Nephron progenitor cell (in vitro differentiated cells): ENCODE measurements at regions not wholly inside any gene's neighbourhood (a gene's known extent, or its start where the extent isn't known, plus 50 kb on each side); places are given as distances from the start of the nearest gene placed in this dataset.
"Not testable (repeated sequence)": the region's sequence is repeated elsewhere in the genome, so short reads cannot be mapped to it uniquely, and the experiment has no call there.

ENCODE experiments used
- DNase-seq: peaks from one replicate; pipeline ENCODE4 v3.0.0; 2021
- H3K27ac Mint-ChIP-seq: 2 replicates; pipeline ENCODE4 v1.8.0; 2021; ENCODE audit warnings: mild to moderate bottlenecking, moderate library complexity, mixed read lengths
- H3K27me3 Mint-ChIP-seq: 2 replicates; pipeline ENCODE4 v1.8.0; 2021; ENCODE audit warnings: mild to moderate bottlenecking, low read depth, mixed read lengths; ENCODE audit not compliant: poor library complexity
- H3K36me3 Mint-ChIP-seq: 2 replicates; pipeline ENCODE4 v1.8.0; 2021; ENCODE audit warnings: low read depth, mixed read lengths
- H3K4me1 Mint-ChIP-seq: 2 replicates; pipeline ENCODE4 v1.8.0; 2021; ENCODE audit warnings: mixed read lengths
- H3K4me3 Mint-ChIP-seq: 2 replicates; pipeline ENCODE4 v1.8.0; 2021; ENCODE audit warnings: mild to moderate bottlenecking, moderate library complexity, mixed read lengths
- H3K9me3 Mint-ChIP-seq: 2 replicates; pipeline ENCODE4 v1.8.0; 2021; ENCODE audit warnings: mild to moderate bottlenecking, moderate library complexity, mixed read lengths
- TF ChIP-seq, protein P1 (sequence below): fragments of 200-600 bp; sonication (generic); IDR thresholded peaks from 2 replicates; pipeline ENCODE4 v1.5.0; 2021; ENCODE audit warnings: antibody characterized with exemption

DNA sequence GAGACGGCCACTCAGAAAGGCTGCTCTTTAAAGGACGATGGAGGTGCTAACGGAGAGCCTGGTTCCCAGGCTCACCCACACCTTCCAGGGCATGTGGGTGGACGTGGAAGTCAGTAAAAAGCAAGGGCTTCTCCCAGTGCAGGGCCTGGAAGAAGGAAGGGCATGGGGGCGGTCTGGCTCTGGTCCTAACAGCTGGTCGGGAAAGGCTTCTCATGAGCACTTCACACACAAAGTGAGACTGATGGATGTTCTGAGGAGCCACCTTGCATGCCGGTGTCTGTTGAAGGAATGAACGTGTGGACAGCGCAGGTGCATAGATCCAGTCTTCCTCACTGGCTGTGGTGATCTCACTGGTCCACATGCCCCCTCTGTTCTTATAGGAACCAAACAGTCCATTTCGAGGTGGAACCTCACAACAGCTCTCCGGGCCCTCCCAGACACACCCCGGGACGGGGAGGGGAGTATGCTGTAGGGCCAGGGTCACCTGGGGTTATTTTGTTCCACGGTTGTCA lies 90.6 kb upstream of the UXS1 start:
- DNase-seq = no peak
- Mint-ChIP-seq H3K27me3 (peaks cover 2% of the 10 kb centered on the region), H3K4me3 (no peak overlapping the region), H3K27ac (peak overlapping the region; percentile 32), H3K4me1 (peaks cover 46% of the 10 kb centered on the region), H3K9me3 (peaks cover 3% of the 10 kb centered on the region), H3K36me3 (no peaks in the 10 kb centered on the region)
- TF ChIP-seq, protein P1, sequence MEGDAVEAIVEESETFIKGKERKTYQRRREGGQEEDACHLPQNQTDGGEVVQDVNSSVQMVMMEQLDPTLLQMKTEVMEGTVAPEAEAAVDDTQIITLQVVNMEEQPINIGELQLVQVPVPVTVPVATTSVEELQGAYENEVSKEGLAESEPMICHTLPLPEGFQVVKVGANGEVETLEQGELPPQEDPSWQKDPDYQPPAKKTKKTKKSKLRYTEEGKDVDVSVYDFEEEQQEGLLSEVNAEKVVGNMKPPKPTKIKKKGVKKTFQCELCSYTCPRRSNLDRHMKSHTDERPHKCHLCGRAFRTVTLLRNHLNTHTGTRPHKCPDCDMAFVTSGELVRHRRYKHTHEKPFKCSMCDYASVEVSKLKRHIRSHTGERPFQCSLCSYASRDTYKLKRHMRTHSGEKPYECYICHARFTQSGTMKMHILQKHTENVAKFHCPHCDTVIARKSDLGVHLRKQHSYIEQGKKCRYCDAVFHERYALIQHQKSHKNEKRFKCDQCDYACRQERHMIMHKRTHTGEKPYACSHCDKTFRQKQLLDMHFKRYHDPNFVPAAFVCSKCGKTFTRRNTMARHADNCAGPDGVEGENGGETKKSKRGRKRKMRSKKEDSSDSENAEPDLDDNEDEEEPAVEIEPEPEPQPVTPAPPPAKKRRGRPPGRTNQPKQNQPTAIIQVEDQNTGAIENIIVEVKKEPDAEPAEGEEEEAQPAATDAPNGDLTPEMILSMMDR = no peak

DNA sequence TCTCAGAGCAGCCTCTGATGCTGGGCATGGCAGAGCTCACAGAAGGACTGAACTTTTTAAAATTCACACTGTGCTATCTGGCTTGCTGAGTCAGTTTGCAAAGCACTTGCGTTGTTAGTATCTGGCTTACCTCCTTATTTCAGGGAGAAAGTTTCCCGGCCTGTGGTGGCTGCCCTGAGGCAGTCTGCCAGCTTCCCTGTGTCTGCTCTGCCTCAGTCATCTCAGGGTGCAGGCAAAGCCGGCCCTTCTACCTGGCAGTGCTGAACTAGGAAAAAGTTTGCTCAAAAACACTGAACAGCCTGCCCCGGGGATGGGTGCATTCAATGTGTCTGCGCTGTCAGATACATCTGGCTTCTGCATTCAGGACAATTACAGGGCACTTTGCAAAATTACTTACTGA lies 90.2 kb upstream of the UXS1 start:
- no peak for DNase-seq
- Mint-ChIP-seq H3K27ac (peak overlapping the region; percentile 32), H3K9me3 (peaks cover 3% of the 10 kb centered on the region), H3K36me3 (no peaks in the 10 kb centered on the region), H3K4me3 (no peak overlapping the region), H3K27me3 (peaks cover 5% of the 10 kb centered on the region), H3K4me1 (peaks cover 48% of the 10 kb centered on the region)
- TF ChIP-seq, protein P1 = no peak

DNA sequence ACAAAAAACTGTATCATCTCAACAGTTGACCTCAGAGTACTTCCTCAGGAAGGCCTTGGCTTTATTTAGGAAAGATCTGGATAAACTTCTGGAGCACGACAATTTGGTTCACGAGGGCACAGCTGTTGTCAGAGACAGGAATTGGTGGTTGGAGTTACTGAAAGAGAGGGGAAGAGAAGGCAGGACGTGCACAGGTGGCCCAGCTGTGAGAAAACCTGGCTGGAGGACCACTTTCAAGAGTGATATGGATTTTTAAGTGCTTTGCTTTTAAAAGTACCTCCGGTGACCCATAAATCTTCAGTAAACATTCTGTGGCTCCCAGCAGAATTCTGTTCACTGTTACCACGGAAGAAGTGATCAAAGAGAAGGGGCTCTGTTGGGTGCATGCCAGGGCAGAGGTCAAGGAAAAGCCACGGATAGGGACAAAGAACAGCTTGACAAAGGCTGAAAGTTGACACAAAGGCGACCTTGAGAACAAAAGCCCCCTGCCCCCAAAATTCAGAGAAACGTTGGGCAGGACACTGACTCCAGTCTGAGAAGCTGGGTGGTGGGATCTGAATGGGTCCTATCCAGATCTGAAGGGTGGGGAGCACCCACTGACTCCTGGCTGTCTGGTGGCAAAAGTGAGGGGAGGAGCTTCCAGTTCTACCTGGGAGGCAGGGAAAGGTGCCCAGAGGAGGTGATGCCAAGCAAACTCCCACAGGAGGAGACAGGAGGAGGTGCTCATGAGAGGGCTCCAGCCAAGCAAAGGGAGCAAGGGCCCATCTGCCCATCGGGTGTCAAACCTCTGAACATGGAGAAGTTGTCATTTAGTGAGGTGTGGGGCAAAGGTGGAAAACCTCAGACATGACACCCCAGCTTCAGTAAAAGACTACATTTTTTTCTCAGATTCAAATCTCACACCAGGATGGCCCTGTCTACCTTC lies 89.4 kb upstream of the UXS1 start:
- not testable (repeated sequence) for H3K27me3 Mint-ChIP-seq, DNase-seq, H3K9me3 Mint-ChIP-seq, H3K4me3 Mint-ChIP-seq, H3K36me3 Mint-ChIP-seq
- peaks cover 48% of the 10 kb centered on the region for H3K4me1 Mint-ChIP-seq
- peak overlapping the region; percentile 75 for H3K27ac Mint-ChIP-seq

DNA sequence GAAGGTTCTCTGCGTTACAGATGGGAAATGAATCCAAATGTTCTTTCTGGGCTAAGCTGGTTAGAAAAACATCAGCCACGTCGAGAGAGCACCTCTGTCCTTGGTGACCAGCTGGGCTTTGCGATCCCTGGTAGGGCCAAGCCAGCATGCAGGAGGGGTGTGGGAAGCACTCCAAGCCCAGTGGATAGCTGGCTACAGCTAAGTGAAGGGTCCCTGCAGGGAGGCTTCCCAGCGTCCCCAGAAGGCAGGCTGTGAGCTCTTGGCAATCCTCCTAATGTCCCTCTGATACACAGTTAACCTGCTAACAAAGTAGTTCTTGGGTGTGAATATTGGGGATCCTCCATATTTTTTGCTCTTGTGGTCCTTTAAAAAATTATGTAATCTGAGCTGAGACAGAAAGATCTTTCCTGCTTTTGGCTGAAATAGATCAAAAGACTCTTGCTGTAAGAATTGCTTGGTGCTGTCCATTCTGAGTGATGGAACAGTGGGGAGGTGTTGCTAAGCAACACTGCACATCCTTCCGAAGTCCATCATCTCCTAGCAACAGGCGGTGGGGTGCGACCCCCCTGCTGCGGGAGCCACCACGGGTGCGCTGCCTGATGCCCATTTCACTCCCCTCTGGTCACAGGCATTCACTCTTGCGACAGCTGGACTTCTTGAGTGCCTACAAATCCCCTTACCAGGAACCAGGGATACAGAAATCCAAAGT lies 88.5 kb upstream of the UXS1 start:
- TF ChIP-seq, protein P1 = no peak
- Mint-ChIP-seq H3K4me3 (no peak overlapping the region), H3K36me3 (no peaks in the 10 kb centered on the region), H3K9me3 (peaks cover 3% of the 10 kb centered on the region), H3K27ac (peak overlapping the region; percentile 75), H3K27me3 (peaks cover 5% of the 10 kb centered on the region), H3K4me1 (peaks cover 48% of the 10 kb centered on the region)
- DNase-seq = no peak

DNA sequence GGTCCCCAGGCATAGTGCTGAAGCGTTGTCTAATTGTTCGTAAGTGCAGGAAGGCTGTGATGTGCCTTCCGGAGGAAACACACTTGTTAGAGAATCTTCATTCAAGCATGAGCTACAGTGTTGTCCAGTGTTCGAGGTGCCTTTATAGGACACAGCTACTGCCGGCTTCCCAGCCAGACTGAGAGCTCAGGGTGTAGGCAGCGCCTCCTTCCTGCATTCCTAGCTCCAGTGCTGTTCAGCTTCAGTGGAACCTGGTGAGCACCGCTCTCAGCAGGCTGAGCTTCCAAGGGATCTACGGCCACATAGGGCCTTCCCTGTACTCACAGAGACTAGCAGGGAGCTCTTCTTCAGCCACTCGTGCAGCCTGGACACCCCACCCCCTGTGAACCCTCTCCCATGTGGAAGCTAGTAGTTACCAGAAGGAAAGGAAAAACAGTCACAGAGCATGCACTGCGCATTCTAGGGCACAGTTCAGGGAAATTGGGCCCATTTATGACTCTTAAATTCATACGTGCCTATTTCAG lies 87.9 kb upstream of the UXS1 start:
- not testable (repeated sequence) for H3K27ac Mint-ChIP-seq, H3K27me3 Mint-ChIP-seq, H3K4me3 Mint-ChIP-seq, H3K36me3 Mint-ChIP-seq, DNase-seq, H3K9me3 Mint-ChIP-seq
- H3K4me1 Mint-ChIP-seq = peaks cover 48% of the 10 kb centered on the region

DNA sequence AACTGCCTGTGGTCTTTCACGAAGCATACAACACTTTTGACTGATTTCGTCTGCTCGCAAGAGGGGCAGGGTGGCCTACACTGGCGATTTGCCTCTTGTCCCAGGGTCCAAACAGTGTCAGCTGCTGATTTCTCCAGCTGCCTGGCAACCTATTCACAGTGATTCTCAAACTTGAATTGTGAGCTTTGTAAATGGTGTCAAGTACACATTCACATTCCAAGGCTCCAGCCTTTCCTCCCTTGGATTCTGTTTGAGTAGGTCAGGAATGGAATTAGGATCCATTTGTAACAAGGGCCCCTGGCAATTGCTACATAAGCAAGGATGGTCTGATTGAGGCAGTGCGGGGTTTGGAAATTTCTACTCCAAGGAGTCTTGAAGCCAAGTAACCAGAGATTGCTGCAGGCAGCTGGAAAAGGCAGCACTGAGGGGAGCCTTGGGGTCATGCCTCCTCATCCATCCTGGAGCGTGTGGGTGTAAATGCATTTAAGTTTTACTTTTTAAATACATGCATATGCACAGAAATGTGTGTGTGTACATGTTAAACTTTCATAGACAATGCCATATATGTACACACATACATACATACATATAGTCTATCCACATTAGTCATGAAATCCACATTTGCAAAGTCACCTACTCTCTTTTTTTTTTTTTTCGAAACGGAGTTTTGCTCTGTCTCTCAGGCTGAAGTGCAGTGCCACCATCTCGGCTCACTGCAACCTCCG lies 86.8 kb upstream of the UXS1 start:
- Mint-ChIP-seq H3K27ac (peak overlapping the region; percentile 36), H3K9me3 (no peaks in the 10 kb centered on the region), H3K36me3 (no peaks in the 10 kb centered on the region), H3K4me3 (no peak overlapping the region), H3K27me3 (peaks cover 5% of the 10 kb centered on the region), H3K4me1 (peaks cover 48% of the 10 kb centered on the region)
- DNase-seq = no peak
- TF ChIP-seq, protein P1 = no peak
